ENCODE measurements at regions not wholly inside any gene's neighbourhood (a gene's known extent, or its start where the extent isn't known, plus 50 kb on each side); places are given as distances from the start of the nearest gene placed in this dataset.

DNA sequence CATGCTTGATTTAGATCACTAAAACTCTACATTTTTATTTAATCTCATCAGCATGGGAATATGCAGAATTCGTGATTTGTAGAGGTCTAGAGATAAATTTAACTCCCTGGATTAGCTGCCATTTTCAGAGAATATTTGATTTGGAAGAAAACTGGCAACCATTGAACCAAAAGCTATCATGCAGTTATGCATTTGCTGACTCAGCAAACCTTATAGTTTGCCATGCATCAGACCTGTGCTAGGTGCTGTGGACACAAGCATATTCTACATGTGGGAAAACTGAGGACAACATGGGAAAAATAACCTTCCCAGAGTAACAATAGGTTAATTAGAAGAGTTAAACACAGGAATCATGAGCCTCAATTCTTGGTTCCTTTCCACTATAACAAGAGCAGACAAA, 54.7 kb upstream of the TP63 start:
- TF ChIP-seq, protein P1, sequence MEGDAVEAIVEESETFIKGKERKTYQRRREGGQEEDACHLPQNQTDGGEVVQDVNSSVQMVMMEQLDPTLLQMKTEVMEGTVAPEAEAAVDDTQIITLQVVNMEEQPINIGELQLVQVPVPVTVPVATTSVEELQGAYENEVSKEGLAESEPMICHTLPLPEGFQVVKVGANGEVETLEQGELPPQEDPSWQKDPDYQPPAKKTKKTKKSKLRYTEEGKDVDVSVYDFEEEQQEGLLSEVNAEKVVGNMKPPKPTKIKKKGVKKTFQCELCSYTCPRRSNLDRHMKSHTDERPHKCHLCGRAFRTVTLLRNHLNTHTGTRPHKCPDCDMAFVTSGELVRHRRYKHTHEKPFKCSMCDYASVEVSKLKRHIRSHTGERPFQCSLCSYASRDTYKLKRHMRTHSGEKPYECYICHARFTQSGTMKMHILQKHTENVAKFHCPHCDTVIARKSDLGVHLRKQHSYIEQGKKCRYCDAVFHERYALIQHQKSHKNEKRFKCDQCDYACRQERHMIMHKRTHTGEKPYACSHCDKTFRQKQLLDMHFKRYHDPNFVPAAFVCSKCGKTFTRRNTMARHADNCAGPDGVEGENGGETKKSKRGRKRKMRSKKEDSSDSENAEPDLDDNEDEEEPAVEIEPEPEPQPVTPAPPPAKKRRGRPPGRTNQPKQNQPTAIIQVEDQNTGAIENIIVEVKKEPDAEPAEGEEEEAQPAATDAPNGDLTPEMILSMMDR (IDR thresholded peaks at IDR 0.05), result no peak
- no peak for TF ChIP-seq TFCP2L1 (CRISPR knock-in tag; IDR thresholded peaks at IDR 0.05)
- TF ChIP-seq POLR2A (IDR thresholded peaks at IDR 0.05; ENCODE audit: low read length), result no peak
- TF ChIP-seq KDM1A (IDR thresholded peaks at IDR 0.05; ENCODE audit: low read depth), result no peak
- no peak for TF ChIP-seq FOSL2 (IDR thresholded peaks at IDR 0.05)
- no peak for TF ChIP-seq FOSL2 (CRISPR knock-in tag; IDR thresholded peaks at IDR 0.05)
- TF ChIP-seq, protein P2, sequence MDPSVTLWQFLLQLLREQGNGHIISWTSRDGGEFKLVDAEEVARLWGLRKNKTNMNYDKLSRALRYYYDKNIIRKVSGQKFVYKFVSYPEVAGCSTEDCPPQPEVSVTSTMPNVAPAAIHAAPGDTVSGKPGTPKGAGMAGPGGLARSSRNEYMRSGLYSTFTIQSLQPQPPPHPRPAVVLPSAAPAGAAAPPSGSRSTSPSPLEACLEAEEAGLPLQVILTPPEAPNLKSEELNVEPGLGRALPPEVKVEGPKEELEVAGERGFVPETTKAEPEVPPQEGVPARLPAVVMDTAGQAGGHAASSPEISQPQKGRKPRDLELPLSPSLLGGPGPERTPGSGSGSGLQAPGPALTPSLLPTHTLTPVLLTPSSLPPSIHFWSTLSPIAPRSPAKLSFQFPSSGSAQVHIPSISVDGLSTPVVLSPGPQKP (IDR thresholded peaks at IDR 0.05; ENCODE audit: low read depth, low read length), result no peak
- TF ChIP-seq, protein P3, sequence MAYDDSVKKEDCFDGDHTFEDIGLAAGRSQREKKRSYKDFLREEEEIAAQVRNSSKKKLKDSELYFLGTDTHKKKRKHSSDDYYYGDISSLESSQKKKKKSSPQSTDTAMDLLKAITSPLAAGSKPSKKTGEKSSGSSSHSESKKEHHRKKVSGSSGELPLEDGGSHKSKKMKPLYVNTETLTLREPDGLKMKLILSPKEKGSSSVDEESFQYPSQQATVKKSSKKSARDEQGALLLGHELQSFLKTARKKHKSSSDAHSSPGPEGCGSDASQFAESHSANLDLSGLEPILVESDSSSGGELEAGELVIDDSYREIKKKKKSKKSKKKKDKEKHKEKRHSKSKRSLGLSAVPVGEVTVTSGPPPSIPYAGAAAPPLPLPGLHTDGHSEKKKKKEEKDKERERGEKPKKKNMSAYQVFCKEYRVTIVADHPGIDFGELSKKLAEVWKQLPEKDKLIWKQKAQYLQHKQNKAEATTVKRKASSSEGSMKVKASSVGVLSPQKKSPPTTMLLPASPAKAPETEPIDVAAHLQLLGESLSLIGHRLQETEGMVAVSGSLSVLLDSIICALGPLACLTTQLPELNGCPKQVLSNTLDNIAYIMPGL (CRISPR knock-in tag; IDR thresholded peaks at IDR 0.05; ENCODE audit: borderline replicate concordance), result no peak

All from A549 (cell line).